HK-2 (cell line): ENCODE measurements at regions not wholly inside any gene's neighbourhood (a gene's known extent, or its start where the extent isn't known, plus 50 kb on each side); places are given as distances from the start of the nearest gene placed in this dataset.

Experiments used
- DNase-seq: peaks from one replicate; pipeline ENCODE4 v3.0.0-alpha.2; 2018; ENCODE audit not compliant: unreplicated experiment

GRCh38 chr13:43984292-43984691 lies 104.6 kb downstream of the LACC1 start:
- no peak for DNase-seq

GRCh38 chr13:43985422-43986072 lies 105.8 kb downstream of the LACC1 start:
- no peak for DNase-seq

- DNase-seq, result no peak
These were observed 106.8 kb downstream of the LACC1 start for GRCh38 chr13:43986421-43986981.

GRCh38 chr13:43988302-43988701 lies 108.6 kb downstream of the LACC1 start:
- DNase-seq, result no peak

- no peak for DNase-seq
These were observed 110.3 kb downstream of the LACC1 start for GRCh38 chr13:43990021-43990420.

- DNase-seq, result no peak
These were observed 111.1 kb downstream of the LACC1 start for GRCh38 chr13:43990829-43991228.

GRCh38 chr13:43991773-43992201 lies 112.1 kb downstream of the LACC1 start:
- DNase-seq, result no peak

- no peak for DNase-seq
These were observed 112.5 kb downstream of the LACC1 start for GRCh38 chr13:43992211-43992610.

GRCh38 chr13:43994999-43995859 lies 115.5 kb downstream of the LACC1 start:
- no peak for DNase-seq

GRCh38 chr13:43996221-43996620 lies 116.5 kb downstream of the LACC1 start:
- no peak for DNase-seq

- DNase-seq, result no peak
These were observed 123.8 kb downstream of the LACC1 start for GRCh38 chr13:44003481-44003880.

GRCh38 chr13:44004878-44005277 lies 125.2 kb downstream of the LACC1 start:
- peak; percentile 21 for DNase-seq

- no peak for DNase-seq
These were observed 127.7 kb downstream of the LACC1 start for GRCh38 chr13:44007451-44007850.

- DNase-seq, result peak; percentile 47
These were observed 131.3 kb downstream of the LACC1 start for GRCh38 chr13:44011036-44011435.

GRCh38 chr13:44012910-44013757 lies 133.4 kb downstream of the LACC1 start:
- DNase-seq, result peak; percentile 7

- peak; percentile 4 for DNase-seq
These were observed 134.1 kb downstream of the LACC1 start for GRCh38 chr13:44013758-44014291.

- no peak for DNase-seq
These were observed 134.8 kb downstream of the LACC1 start for GRCh38 chr13:44014501-44014900.

- DNase-seq, result no peak
These were observed 135.4 kb downstream of the LACC1 start for GRCh38 chr13:44015118-44015517.

- DNase-seq, result no peak
These were observed 136.1 kb downstream of the LACC1 start for GRCh38 chr13:44015811-44016210.

GRCh38 chr13:44017756-44018309 lies 138.1 kb downstream of the LACC1 start:
- no peak for DNase-seq

- no peak for DNase-seq
These were observed 139.9 kb downstream of the LACC1 start for GRCh38 chr13:44019651-44020050.
